ENCODE measurements at regions not wholly inside any gene's neighbourhood (a gene's known extent, or its start where the extent isn't known, plus 50 kb on each side); places are given as distances from the start of the nearest gene placed in this dataset.

DNA sequence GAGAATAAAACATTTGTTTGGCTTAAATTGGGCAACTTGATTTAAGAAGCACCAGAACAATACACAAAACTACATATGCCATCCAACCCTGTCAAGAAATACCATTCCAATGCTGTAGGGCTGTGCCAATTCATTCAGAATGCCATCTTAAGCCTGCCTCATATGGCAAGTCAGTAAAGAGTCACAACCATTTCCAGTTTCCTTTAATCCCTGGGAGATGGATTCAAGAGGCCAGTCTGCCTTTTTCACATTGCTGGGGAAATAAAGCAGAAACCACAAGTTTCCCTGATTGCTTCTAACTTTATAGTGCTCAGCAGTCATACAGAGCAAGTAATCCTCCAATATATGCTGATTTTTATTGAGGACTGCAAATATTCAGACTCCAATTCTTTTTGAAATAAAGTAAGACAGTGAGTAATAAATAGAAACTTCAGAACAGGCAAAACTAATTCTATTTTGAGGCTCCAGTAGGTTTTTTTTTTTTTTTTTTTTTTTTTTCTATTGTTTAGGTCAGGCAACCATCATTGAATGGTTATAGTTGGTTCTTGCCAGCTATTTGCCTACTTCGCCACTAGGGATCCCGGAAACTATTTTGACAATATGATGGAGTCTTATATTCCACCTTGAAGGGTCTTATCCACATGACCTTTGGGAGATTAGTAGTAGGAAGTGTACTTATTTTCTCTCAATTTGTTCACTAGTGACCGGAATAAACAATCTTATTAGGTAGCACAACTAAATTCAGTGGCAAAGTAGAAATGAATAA is 400.9 kb upstream of the MEF2C start:
- no peak overlapping the region for H3K4me3 ChIP-seq (ENCODE audit: low read depth, low read length)
- no peaks in the 10 kb centered on the region for H3K79me2 ChIP-seq (ENCODE audit: control insufficient read depth, insufficient read depth, low read length, unreplicated experiment)
- H2AFZ ChIP-seq (ENCODE audit: low read length, unreplicated experiment) = peak overlapping the region; percentile 36
- H3K4me1 ChIP-seq (ENCODE audit: control insufficient read depth, insufficient read depth, low read length, unreplicated experiment) = peaks cover 33% of the 10 kb centered on the region
- H3K27ac ChIP-seq (ENCODE audit: low read depth, low read length) = peak overlapping the region; percentile 26; the same call in 1 of the 2 replicates
- H3K27me3 ChIP-seq (ENCODE audit: insufficient read depth, low read length) = no peaks in the 10 kb centered on the region
- no peaks in the 10 kb centered on the region for H3K36me3 ChIP-seq (ENCODE audit: insufficient read depth, low read length)

DNA sequence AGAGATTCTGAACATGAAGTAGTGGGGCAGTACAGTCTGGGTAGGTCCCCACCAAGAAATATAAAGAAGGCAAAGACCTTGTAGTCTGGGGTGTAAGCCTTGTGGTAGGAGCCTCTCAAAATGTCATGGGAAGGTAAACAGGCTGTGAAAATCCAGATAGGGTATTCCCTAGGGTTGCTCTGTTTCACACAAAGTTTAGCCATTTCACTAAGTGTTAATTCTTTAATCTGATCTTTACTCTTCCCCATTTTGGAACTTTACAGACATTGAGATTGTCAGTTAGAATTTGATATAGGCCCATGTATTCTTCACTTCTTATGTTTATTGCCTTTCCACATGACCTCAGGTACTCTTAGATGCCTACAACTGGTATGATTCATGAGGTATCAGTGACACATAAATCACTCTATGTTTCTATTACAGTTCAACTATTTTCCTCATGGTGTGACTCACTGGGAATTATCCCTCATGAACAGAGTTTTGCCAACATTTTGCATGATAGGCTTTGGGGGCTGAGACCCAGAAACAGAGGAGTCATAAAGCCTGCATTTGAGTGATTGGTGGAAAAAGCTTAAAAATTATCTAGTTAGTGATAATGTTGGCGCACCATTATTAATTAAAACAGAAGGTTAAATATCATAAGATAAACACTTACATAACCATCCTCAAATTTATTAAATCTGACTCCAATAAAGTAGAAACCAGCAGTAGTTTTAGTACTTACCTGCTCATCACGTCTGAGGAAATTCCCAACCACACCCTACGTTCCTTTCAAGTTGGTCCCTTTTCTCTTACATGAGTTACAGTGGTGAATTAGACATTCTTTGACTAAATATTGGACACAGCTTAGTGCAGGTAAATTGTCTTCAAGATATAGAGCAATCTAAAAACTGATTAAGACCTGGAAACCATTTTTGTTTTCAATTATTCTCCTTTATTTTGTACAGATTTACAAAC is 399.8 kb upstream of the MEF2C start:
- Histone ChIP-seq H3K79me2 (ENCODE audit: control insufficient read depth, insufficient read depth, low read length, unreplicated experiment) (no peaks in the 10 kb centered on the region), H3K4me1 (ENCODE audit: control insufficient read depth, insufficient read depth, low read length, unreplicated experiment) (peaks cover 42% of the 10 kb centered on the region), H3K27ac (ENCODE audit: low read depth, low read length) (peak overlapping the region; percentile 83), H2AFZ (ENCODE audit: low read length, unreplicated experiment) (no peak overlapping the region), H3K27me3 (ENCODE audit: insufficient read depth, low read length) (no peaks in the 10 kb centered on the region), H3K36me3 (ENCODE audit: insufficient read depth, low read length) (no peaks in the 10 kb centered on the region), H3K4me3 (ENCODE audit: low read depth, low read length) (no peak overlapping the region)

DNA sequence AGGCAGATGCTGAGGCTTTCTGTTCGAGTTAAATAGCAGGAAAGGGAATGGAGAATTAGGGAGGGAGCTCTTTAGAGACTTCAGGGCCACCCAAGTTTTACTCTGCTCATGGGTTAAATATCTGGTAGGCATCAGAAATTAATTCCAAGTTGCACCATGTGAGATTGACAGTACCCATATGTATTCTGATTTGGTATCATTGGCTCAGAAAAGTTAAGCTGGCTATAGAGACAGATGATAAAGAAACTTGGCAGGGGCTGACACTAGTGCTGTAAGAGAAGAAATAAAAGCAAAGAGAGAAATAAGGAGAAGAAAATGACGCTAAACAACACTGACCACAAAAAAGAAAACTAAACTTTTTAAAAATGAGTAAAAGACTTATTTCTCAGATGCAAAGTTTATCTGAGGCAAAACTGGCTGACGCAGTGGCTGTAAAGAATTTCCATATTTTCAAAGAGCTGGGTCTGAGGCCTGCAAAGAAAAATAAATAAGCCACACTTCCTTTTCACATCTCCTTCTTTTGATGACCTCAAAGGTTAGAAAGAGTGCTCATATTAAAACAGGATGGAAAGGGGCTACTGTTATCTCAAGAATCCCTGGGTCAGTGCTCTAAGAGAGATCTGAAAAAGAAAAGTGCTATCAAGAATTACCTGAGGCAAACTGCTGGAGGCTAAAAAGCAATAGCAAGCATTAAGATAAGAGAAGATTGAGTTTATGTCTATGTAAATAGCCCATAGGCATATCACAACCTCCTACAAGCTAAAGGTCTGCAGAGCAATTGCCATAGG is 399.0 kb upstream of the MEF2C start:
- Histone ChIP-seq H2AFZ (ENCODE audit: low read length, unreplicated experiment) (no peak overlapping the region), H3K4me1 (ENCODE audit: control insufficient read depth, insufficient read depth, low read length, unreplicated experiment) (peaks cover 51% of the 10 kb centered on the region), H3K36me3 (ENCODE audit: insufficient read depth, low read length) (no peaks in the 10 kb centered on the region), H3K27ac (ENCODE audit: low read depth, low read length) (peak overlapping the region; percentile 83), H3K79me2 (ENCODE audit: control insufficient read depth, insufficient read depth, low read length, unreplicated experiment) (no peaks in the 10 kb centered on the region), H3K4me3 (ENCODE audit: low read depth, low read length) (no peak overlapping the region; the same call in 1 of the 2 replicates), H3K27me3 (ENCODE audit: insufficient read depth, low read length) (no peaks in the 10 kb centered on the region)

DNA sequence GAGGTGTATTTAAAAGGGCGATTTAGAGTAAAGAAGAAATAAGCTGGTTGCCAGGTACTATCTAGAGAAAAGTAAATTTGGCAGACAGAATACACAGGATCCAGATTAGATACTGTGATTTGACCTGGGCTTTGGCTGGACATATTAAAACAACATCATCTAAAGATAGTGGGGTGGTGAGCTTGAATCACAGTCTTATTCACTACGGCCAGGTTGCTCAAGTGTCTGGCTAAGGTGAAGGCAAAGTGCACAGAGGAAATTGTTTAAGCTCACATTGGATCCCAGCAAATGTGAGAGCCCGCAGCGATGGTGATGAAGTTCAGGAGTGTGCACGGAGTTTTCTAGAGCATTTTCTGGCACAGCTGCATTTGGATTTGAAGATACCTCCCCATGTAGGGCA is 398.2 kb upstream of the MEF2C start:
- Histone ChIP-seq H3K79me2 (ENCODE audit: control insufficient read depth, insufficient read depth, low read length, unreplicated experiment) (no peaks in the 10 kb centered on the region), H2AFZ (ENCODE audit: low read length, unreplicated experiment) (no peak overlapping the region), H3K36me3 (ENCODE audit: insufficient read depth, low read length) (no peaks in the 10 kb centered on the region), H3K27ac (ENCODE audit: low read depth, low read length) (peak overlapping the region; percentile 83; the same call in 1 of the 2 replicates), H3K4me1 (ENCODE audit: control insufficient read depth, insufficient read depth, low read length, unreplicated experiment) (peaks cover 58% of the 10 kb centered on the region), H3K4me3 (ENCODE audit: low read depth, low read length) (no peak overlapping the region), H3K27me3 (ENCODE audit: insufficient read depth, low read length) (no peaks in the 10 kb centered on the region)

DNA sequence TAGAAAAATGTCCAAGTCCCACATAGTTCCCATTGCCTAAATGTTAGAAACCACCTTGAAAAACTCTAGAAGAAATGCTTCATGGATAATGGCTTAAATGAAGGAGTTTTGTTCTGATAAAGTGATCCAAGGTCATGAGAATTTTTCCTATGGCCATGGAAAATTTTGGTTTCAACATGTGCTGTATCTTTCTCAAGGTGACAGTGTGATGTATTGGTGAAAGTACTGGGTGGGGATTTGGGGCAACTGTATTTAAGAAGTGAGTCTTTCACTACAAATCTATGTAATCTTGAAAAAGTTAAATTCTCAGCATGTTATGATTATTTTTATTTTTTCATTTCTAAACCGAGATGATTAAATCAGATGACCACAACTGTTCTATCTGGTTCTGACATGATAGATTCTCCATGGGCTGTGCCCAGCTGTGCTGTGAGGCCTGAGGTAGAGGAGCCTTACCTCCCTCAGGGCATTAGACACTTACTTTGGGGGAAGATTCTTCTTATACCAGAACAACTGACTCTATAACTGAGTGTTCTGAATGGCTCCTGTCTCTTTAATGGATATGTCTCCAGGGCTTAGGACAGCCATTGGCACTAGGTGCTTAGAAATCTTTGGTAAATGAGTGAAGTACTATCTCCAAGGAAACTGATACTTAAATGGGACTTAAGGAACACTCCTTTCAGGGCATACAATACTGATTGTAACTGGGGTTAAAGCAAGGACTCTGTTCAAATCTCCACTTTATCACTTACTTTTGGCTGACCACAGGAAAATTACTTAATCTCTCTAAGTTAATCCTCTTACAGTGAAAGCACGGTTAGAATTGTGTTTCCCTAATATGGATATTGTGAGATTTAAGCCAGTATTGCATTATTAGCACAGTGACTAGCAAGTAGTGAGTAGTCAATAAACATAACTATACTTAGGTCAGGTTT is 397.4 kb upstream of the MEF2C start:
- no peak overlapping the region for H2AFZ ChIP-seq (ENCODE audit: low read length, unreplicated experiment)

DNA sequence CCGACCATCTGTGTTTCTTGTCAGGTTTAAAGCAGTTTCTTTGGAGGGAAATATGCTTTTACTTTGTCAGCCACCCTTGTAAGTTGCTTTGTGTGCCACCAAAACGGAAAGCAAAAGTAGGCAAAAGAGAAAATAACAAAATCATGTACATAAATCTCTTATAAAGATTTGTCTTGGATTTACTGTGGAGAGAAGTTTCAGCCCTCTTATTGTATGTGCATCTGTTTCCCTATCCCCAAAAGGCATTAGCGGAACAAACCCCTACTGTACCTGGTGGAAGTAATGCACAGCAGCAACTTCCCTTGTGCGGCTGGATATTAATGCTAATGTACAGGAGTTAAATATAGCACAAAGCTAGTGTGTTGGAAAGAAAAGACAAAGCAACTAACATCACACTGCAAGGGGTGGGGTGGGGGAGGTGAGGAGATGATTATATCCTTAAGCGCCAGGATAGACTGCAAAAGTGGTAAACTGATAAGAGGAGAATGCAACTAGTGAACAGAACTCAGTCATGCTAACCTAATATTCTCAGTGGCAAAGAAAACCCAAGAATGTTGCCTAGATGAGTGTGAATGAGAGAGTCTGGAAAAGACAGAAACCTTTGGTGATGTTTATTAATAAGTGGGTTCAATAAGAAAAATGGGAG is 396.5 kb upstream of the MEF2C start:
- H3K27me3 ChIP-seq (ENCODE audit: insufficient read depth, low read length) = no peaks in the 10 kb centered on the region
- no peaks in the 10 kb centered on the region for H3K79me2 ChIP-seq (ENCODE audit: control insufficient read depth, insufficient read depth, low read length, unreplicated experiment)
- no peak overlapping the region for H3K27ac ChIP-seq (ENCODE audit: low read depth, low read length)
- no peak overlapping the region for H3K4me3 ChIP-seq (ENCODE audit: low read depth, low read length)
- H3K4me1 ChIP-seq (ENCODE audit: control insufficient read depth, insufficient read depth, low read length, unreplicated experiment) = peaks cover 63% of the 10 kb centered on the region
- H3K36me3 ChIP-seq (ENCODE audit: insufficient read depth, low read length) = no peaks in the 10 kb centered on the region
- no peak overlapping the region for H2AFZ ChIP-seq (ENCODE audit: low read length, unreplicated experiment)

More for the DNA sequence above, 397.4 kb upstream of the MEF2C start:
- Histone ChIP-seq H3K27ac (ENCODE audit: low read depth, low read length) (no peak overlapping the region), H3K79me2 (ENCODE audit: control insufficient read depth, insufficient read depth, low read length, unreplicated experiment) (no peaks in the 10 kb centered on the region), H3K4me1 (ENCODE audit: control insufficient read depth, insufficient read depth, low read length, unreplicated experiment) (peaks cover 63% of the 10 kb centered on the region), H3K36me3 (ENCODE audit: insufficient read depth, low read length) (no peaks in the 10 kb centered on the region), H3K27me3 (ENCODE audit: insufficient read depth, low read length) (no peaks in the 10 kb centered on the region), H3K4me3 (ENCODE audit: low read depth, low read length) (no peak overlapping the region)

DNA sequence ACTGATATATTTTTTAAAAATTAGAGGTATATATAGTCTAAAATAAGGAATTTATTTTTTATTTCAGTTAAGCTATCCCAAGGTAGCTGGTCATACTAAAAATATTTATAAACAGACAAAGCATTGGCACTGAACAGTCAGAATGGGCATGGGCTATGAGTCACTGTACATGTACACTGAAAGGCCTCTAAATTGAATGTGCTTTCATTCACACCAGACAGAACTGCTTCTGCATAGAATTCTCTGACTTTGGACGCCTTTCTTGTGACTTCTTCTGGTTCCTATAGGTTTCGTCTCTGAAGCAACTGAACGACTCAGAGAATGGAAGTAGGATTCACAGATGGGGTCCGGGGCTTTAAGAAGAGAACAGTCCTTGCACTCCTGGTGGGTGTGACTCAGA is 394.8 kb upstream of the MEF2C start:
- Histone ChIP-seq H3K27ac (ENCODE audit: low read depth, low read length) (peak overlapping the region; percentile 78), H2AFZ (ENCODE audit: low read length, unreplicated experiment) (peak overlapping the region; percentile 45), H3K36me3 (ENCODE audit: insufficient read depth, low read length) (no peaks in the 10 kb centered on the region), H3K4me1 (ENCODE audit: control insufficient read depth, insufficient read depth, low read length, unreplicated experiment) (peaks cover 52% of the 10 kb centered on the region), H3K79me2 (ENCODE audit: control insufficient read depth, insufficient read depth, low read length, unreplicated experiment) (no peaks in the 10 kb centered on the region), H3K4me3 (ENCODE audit: low read depth, low read length) (no peak overlapping the region; the same call in 1 of the 2 replicates), H3K27me3 (ENCODE audit: insufficient read depth, low read length) (no peaks in the 10 kb centered on the region)

DNA sequence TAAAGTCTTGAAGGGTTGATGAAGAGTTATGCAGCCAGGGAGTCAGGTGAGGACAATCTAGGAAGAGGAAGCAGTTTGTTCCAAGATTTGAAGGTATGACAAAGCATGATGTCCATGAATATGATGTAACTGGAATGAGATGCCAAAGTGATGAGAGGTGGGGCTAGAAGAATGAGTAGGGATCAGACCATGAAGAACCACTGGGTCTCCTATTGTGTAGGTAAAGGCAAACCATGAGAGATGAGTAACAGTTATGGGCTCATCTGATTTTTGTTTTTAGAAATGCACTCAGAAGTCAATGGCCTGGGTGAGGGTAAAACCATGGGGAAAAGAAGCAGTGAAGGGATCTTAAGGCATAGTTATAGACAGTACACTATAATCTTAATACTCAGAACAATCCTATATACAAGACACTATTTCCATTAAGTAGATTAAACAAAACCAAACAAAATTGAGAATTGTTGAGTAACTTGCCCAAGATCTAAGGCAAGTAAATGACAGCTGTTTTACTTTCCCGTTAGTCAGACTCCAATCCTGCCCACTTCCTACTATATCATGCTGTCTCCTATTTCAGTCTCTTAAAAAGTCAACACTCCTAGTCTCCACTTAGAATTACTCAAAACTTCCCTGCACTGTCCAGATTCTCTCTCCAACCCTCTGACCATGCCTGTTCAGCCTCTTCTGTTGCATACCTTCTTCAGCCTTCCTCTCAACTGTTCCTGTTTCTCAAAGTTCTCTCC is 393.8 kb upstream of the MEF2C start:
- H3K79me2 ChIP-seq (ENCODE audit: control insufficient read depth, insufficient read depth, low read length, unreplicated experiment) = no peaks in the 10 kb centered on the region
- no peaks in the 10 kb centered on the region for H3K36me3 ChIP-seq (ENCODE audit: insufficient read depth, low read length)
- peak overlapping the region; percentile 78 for H3K27ac ChIP-seq (ENCODE audit: low read depth, low read length)
- H3K4me3 ChIP-seq (ENCODE audit: low read depth, low read length) = peak overlapping the region; percentile 24; the same call in 1 of the 2 replicates
- peak overlapping the region; percentile 13 for H2AFZ ChIP-seq (ENCODE audit: low read length, unreplicated experiment)
- no peaks in the 10 kb centered on the region for H3K27me3 ChIP-seq (ENCODE audit: insufficient read depth, low read length)
- peaks cover 41% of the 10 kb centered on the region for H3K4me1 ChIP-seq (ENCODE audit: control insufficient read depth, insufficient read depth, low read length, unreplicated experiment)
